AG08396 (cell line): ENCODE measurements at regions not wholly inside any gene's neighbourhood (a gene's known extent, or its start where the extent isn't known, plus 50 kb on each side); places are given as distances from the start of the nearest gene placed in this dataset.
A peak's percentile ranks its signal among the peaks of the same experiment; 100 is the strongest.
"Not testable (repeated sequence)": the region's sequence is repeated elsewhere in the genome, so short reads cannot be mapped to it uniquely, and the experiment has no call there.

Experiments used
- DNase-seq: peaks from one replicate; pipeline ENCODE4 v3.0.0; 2012; ENCODE audit warnings: low spot score, mixed read lengths

DNA sequence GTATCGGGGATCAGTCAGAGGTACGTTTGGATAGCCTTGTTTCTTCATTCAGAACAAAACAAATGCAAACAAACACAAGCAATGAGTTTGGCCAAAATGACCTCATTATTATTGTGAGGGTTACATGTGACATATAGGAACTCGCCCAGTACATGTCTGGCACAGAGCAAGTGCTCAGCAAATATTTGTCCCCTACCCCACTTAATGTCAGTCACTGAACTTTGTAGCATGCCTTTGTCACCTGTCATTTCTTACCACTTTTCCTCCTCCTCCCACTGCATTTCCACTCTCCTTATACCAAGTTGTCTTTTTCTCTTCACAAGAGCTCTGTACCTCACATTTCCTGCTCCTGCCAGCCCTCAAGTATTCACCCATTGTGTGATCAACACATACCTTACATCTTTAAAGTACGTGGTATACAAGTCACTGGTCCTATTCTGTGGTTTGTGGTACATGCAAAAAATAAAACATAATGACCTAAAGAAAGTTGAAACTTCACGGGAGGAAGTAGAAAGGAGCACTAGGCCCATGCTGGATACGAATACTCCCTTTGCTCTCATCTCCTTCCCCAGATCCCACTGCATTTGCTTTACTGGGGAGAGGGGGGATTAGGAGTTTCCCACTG lies 236.0 kb downstream of the INHBA start:
- no peak for DNase-seq

DNA sequence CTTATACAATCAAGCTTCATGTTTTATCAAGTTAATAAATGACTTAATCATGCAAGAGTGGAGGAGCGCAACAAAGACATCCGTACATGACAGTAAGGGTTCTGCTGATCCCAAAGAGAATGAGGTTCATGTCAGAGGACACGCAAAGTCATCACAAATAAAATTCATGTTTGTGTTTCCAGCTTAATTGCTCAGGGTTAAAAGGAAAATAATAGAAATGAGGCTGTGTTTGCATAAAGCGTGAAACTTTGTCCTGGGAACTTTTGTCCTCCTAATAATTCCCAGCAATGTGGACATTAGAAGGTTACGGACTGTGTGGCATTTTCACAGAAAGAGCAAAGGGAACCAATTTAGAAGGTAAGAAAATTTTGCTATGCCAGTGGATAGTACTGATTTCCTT lies 237.3 kb downstream of the INHBA start:
- no peak for DNase-seq

DNA sequence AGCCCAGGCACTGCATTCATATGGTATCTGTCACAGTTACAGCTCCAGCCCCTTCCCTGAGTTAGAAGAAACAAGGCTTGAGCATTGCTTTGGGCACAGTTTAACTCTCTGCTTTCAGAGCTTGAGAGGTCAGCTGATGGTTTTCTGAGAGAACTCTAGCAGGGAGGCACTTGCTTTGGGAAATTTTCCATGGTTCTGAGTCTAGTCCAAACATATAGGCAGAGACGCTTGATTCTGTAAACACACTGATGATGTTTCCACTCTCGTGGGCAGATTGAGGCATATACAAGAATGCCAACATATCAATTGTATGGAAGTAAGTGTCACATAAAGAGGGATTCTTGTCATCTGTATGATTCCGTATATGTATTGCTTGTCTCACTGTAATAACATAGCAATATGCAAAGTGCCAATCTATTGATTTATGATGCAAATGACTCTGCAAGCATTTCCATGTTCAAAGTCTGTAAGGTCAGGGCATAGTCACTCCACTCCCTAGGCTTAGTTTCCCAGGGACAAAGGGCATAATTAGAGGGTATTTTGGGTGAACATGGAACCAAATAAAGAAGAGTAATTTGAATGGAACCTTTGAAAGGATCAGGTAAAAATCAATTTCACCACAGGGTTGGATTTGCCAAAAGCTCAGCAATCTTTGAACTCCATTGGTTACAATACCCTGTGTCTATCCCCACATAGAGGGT lies 239.0 kb downstream of the INHBA start:
- DNase-seq: no peak

DNA sequence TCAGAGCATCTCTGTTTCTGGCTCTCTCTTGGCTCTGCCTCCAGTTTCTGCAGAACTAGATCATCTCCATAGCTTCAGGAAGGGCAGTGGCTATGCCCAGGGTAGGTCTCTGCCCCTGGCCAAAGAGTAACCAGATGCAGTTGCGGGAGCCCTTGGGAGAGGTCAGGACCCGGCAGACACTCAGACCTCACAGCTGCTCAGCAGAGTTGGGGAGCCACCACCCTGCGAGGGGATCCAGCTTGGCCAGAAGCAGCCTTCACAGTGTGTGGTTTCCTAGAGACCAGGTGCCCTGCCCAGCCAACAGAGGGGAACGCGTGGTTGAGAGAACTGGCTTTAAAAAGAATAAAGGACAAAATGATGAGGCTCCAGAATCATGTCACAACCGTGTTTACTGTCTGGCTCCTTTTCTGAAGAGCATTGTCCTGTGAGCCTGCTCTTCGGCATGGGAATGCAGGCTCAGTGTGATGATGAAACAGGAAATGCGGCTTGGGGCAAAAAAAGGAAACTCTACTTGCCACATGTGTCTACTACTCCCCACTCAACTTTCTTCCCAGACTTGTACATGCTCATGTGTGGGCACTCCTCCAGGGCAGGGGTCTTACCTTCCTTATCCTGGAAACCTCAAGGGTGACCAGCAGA lies 243.1 kb downstream of the INHBA start:
- DNase-seq: no peak

DNA sequence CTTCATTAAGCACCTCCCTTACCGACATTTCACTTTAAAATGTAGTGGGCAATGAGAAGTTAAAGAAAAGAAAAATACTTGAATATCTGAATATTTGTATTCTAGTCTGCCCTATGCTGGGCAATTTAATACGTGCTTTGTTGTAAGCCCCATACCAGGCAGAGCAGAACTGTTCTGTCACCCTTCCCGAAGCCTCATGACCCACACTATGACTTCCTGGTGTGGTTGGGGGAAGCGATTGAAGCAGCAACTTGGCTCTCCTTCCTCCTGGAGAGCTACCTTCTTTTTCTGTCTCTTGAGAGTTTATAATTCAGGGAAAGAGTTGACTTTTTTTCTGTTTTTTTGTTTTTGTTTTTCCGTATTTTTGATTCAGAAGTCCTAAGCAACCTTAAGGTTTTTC lies 243.7 kb downstream of the INHBA start:
- no peak for DNase-seq

DNA sequence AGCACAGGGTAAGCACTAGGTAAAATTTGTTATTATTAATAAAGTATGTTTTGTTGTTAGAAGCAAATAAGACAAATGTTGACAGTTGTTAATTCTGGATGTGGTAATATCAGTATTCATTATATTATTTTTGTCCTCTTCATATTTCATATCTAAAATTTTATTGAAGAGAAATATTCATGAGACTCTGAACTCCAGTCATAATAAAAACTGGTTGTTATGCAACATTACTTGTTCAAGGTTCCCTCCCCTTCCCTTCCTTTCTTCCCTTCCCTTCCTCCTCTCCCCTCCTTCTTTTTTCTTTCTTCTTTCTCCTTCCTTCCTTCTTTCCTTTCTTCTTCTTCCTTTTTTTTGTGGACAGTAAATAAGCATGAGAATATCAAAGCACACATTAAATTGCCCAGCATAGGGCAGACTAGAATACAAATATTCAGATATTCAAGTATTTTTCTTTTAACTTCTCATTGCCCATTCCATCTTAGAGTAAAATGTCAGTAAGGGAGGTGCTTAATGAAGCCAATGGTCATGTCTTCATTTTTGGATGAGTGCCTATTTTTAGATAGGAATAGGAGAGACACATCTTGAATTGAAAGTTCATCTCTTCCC lies 245.0 kb downstream of the INHBA start:
- no peak for DNase-seq

DNA sequence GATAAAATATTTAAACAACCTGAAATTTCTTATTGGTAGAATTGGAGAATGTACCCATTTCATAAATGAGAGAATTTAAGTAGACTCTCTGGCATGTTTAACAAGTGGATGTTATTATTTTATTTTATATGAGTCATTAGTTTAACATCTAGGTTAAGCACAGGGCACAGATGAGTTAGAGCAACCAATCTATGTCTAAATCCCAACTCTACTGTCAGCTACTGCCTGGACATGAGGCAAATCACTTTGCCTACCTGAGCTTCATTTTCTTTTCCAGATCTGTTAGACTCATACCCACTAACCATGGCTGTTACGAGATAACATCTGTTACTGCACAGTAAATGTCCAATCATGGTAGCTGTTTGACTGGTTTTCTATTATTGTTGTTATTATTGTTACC lies 251.1 kb downstream of the INHBA start:
- DNase-seq: peak; percentile 12

DNA sequence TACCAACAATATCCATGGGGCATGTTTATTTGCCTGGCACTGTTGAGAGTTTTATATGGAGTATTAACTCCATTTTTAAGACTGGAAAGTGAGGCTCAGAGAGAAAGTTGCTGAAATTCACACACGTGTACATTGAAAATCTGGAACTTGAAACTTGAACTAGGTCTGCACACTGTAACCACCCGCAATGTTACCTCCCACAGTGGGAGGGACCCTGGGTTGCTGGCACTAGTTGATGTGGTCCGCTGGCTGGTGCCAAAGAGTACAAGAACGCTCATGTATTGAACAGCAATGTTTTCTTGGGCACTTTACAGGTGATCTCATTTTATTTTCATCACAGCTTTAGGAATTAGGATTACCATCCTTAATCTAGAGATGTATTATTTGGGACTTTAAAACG lies 253.2 kb downstream of the INHBA start:
- DNase-seq: no peak

DNA sequence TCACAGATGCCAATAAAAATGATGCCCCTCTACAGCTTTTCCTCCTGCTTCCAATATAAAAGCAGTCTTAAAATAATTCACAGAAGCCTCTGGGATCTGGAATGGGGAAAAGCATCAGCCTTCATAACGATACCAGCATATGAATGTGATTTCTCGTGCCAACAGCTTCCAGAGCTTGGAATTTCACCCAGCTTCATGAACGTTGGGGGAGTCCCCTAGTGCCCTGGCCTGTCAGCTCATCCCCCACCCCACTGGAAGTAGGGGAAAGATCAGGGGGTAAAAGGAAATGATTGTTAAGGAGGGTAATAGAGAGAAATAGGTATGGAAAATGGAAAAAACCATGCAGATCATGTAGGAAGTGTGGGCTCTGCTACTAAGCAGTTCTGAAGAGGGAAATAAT lies 253.6 kb downstream of the INHBA start:
- DNase-seq: no peak

DNA sequence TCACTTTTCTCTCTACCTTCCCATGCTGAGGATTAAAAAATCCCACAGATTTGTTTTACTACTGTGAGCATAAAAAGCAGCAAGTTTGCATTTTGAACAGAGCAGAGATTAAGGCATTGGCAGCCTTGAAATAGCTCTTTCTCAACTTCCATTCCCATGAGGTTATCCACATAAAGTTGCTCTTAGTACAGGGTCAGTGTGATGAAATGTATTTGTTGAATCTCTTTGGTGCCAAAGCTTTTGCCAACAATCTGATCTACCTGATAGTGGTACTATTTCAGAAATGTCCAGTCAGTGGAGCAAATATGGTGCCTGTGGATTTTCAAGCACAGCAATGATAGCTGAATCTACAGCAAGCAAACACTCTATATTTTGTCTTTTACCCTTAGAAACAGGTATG lies 254.8 kb downstream of the INHBA start:
- DNase-seq: no peak

DNA sequence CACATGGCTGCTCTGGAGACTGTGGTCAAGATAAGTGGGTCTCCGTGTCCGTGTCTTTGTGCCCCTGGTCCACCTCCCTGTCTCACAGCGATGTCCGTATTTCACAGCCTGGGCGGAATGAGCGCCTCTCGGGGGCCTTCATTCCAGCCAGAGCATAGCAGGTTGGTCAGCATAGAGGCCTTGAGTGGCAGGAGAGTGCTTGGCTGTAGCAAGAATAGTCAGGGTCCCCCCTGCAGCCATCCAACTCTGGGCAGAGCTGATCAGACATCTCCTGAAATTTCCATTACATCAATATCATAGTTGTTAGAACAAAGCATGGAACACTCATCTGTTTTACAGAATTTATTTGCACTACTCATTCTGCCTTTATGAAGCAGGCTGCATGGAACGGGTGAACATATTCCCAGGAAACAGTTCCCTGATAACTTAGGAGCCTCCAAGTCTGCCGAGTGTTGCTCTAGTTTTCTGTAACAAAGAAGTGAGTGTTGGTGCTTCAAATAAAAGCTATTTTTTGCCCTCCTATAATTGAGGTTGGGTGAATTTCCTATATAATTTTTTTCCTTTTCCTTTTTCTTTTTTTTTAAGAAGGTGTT lies 255.3 kb downstream of the INHBA start:
- DNase-seq: no peak

DNA sequence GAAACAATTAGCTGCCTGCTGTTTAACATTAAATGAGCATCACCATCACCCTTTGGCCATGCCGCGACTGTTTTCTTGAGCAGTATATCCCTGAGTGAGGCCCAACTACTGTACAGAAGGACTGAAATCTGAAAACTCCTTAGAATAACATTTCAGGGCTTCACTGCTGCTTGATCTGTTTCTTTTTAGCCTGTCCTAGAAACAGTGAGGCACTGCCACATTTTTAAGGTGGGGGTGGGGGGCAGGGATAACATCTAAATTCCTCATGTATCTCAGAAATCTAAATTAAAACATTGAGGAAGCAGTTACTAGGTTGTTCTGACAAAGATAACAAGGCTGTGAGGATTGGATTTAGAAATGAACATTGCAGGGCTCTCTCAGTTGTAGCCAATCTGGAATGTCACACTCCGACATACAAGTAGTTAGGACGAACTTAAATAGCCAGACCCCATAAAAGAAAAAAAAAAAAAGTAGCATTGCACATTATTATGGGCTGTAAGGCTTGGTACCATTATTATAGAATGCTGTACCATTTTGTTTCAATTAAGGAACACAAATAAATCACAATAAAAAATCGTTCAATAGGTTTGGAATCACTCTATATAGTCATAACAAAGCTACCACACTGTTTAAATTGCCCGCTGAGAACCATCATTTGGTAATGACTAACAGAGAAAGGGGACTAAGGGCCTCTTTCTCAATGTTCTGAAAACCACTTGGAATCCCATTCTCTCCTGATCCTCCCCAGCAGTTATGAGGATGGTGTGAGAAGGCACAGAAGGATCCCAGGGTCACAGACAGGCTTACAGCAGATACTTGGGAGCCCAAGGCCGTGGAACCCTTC lies 256.1 kb downstream of the INHBA start:
- DNase-seq: peak; percentile 9

DNA sequence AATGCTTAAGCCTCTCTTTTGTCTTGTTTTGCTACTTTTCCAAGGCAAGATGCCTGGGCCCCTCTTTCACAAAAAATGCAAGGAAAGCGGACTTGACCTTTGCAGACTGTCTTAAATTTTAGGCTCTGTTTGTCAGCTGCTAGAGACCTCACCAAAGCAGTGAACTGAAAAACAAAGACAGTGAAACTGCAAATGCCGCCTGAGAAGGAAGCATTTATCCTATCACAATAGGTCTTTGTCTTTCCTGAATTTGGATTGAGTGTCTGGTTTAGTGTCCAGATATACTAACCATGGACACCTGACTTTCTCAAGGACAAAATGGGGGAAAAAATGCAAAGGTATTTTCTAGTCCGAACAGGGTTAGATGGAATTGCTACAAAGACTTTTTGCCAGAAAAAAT lies 256.9 kb downstream of the INHBA start:
- no peak for DNase-seq

DNA sequence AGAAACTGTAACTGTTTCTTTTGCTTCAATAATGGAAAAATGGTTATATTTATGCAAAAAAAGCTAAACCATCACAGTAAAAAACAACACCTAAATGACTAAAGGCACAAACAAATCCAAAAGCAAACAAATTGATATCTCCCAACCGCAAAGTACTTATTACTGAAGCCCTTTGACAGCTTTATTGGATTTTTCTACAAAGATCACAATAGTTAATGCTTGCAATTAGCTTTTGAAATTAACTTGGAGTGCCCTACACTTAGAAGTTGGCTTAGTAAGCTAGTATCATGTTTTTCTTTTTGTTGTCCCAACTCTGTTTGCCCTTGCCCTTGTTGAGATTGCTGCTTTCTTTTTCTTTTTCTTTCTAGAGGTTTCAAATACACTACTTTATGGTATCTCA lies 257.5 kb downstream of the INHBA start:
- DNase-seq: no peak

DNA sequence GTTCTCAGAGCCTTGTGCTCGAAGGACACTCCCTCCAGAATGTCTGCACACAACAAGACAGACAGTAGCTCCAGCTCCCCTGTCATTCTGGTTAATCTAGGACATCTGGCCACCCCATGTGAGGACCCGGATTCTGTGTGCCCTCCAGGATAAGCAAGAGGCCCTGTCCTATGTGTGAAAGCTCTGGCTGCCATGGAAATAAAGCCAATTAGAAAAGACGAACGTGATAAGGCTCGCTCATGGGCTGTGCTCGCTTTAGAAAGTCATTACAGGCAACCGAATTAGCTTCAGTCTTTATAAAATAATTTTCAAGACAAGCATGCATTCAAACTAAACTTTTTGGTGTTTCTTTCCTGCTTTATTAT lies 263.4 kb downstream of the INHBA start:
- no peak for DNase-seq

DNA sequence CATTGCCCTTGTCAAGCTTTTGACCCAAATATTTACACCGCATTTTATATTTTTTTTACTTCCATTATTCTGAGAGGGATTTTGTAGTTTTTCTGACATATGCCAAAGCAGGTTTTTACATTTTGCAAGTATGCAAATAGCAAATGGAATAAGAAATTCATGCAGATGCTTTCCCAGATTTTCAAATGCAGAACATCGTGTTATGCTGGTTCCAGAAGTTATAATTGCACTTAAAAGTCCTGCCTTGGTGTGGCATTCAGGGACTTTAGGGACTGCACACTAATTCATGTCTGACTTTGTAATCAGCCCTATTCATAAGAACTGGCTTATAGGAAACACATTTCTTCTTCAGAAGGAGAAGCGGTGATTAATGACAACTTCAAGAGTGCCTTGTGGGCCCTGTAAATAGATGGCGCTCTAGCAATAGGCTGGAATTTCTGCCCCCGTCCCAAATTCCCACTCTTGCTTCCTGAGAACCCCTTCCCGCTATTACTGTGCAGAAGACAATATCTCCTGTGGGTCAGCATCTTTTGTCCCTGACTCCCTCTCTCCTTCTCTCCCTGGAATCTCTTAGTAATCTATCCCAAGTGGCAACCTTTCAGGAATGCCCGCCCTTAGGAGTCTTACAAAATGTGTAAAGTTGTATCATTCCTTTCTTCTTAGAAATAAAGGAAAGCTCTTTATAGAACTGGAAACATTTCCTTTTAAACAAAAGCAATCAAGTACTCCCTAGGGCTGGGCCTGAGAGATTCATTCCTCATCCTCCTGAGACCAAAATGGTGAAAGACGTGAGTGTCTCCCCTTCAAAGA lies 264.0 kb downstream of the INHBA start:
- no peak for DNase-seq

DNA sequence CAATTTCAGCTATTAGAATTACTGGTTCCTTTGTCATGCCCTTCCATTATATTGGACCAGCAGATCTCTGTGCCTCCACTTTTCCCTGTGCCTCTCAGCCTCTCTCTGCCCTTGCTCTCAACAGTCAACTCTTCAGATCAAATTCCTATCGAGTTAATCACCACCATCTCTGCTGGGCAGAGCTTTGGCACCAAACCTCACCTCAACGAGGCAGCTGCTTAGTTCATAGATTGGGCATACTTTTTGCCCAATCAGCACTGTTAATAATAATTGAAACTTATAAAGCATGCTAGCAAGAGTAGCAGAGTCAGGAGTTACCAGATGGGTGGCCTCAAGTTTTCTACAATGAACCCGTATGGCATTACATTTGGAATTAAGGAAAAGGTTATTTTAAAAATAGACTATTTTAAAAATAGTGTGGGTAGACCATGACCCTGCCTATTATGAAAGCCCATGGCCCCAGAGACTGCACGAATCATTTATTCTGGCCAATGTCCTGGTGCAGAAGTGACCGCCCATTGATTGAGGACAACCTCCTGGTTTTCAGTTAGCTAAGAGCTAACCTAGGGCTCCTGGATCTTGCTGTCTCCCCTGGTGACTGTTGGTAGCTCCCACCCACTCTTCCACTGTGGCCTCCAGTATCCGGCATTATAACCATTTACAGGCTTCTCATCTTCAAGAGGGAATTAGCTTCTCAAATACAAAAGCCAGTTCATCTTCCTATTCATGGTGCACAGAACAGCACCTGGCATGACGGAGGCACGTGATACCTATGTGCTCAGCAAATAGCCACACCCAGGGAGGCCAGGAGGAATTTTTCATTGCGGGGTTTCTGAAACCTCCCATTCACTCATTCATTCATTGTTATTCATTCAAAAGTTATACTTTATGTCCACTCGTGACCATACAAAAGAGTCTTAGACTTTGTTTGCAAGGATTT lies 265.4 kb downstream of the INHBA start:
- no peak for DNase-seq

DNA sequence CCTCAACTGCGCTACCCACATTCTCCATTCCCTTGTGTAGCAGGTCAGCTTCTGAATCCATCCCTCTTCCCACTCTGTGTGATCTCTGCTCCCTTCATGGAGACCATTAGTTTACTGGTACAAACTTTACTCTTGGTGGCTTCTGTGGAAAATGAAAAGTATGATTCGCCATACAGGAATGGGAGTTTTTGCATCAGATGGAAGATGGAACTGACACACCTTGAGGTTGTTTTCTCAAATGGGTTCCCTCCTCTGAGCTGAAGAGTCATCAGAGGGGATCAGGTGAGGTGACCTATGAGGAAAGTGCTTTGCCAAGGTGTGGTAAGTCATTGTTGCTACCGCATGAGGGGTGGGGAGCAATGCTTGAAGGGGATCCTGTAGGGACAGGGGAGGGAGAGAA lies 266.8 kb downstream of the INHBA start:
- DNase-seq: no peak

DNA sequence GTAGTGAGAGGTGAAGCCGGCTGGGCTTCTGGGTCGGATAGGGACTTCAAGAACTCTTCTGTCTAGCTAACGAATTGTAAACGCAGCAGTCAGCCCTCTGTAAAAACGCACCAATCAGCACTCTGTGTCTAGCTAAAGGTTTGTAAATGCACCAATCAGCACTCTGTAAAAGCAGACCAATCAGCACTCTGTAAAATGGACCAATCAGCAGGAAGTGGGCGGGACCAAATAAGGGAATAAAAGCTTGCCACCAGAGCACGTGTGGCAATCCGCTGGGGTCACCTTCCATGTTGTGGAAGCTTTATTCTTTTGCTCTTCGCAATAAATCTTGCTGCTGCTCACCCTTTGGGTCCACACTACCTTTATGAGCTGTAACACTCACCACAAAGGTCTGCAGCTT lies 267.9 kb downstream of the INHBA start:
- not testable (repeated sequence) for DNase-seq

DNA sequence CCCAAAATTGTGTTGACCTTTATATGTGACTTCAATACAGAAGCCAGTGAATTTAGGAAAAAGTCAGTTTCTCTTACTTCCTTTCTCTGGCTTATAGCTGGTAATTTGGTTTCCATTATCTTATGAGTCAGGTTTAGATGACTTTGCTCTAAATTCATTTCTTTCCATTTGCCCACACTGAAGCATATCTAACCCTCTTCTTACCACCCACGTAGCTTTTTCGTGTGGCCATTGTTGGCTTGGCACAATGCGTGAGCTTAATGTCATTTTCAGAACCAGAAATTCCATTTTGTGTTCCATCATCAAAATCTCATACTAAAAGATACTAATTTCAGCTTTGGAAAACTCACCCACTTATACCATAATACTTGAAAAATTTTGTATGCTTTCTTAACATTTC lies 271.2 kb downstream of the INHBA start:
- DNase-seq: no peak
